Upper lobe of left lung (tissue), 4 donors: ENCODE measurements at regions not wholly inside any gene's neighbourhood (a gene's known extent, or its start where the extent isn't known, plus 50 kb on each side); places are given as distances from the start of the nearest gene placed in this dataset.

Experiments used
- CTCF ChIP-seq, 6 experiments: fragments of 450-650 bp in 4 of 6; fragments of 200-600 bp in 2 of 6; sonication (generic) in 2 of 6; IDR thresholded peaks; one replicate each; pipeline ENCODE4 v1.5.1; 2016 to 2019; ENCODE audit warnings: antibody characterized with exemption in 6 of 6
- POLR2A ChIP-seq, 4 donors: fragments of 450-650 bp; IDR thresholded peaks; one replicate each; pipeline ENCODE4 v1.5.1; 2016 to 2017; ENCODE audit warnings: antibody characterized with exemption in 4 of 4, mild to moderate bottlenecking in 2 of 4

DNA sequence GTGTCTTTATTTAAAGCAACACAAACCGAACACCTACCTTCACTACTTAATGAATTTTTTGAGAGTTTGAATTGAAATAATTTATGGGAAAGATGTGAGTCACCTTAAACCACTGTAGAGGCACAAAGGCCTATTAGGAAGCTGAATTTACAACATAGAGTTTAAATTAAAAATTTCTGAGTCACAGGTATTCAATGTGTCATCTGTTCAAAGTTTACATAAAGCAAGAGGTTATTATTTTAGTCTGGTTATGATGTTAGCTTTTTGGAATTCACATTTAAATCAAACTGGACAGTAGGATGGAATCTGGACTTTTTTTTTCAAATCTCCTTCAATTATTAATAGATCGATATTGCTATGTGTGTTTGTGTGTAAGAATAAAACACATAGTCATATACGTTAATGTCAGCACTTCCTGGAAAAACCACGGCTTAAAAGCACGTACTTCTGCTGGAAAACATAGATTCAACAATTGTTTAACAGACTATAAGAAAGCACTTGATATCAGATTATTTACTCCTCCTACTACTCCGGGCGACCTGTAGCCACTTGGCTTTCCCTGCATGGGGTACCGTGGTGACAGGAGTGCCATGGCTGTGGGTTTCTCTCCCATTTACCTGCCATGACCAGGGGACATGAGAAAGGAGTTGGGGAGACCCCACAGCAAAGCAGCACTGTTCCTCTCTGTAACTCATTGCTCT, 638.6 kb downstream of the SEMA5A start:
- no peak for TF ChIP-seq CTCF (IDR thresholded peaks at IDR 0.05)
- TF ChIP-seq POLR2A (IDR thresholded peaks at IDR 0.05): no peak
